ENCODE measurements at regions not wholly inside any gene's neighbourhood (a gene's known extent, or its start where the extent isn't known, plus 50 kb on each side); places are given as distances from the start of the nearest gene placed in this dataset.

GRCh38 chr5:92147266-92147665, 764.1 kb upstream of the ARRDC3 start:
- TF ChIP-seq EZH2 (IDR thresholded peaks at IDR 0.05; ENCODE audit: borderline replicate concordance, low read length) (no peak), CTCF (IDR thresholded peaks at IDR 0.05; ENCODE audit: low read length) (no peak)

All from OCI-LY1 (cell line).